Mesothelial cell of epicardium (in vitro differentiated cells): ENCODE measurements at regions not wholly inside any gene's neighbourhood (a gene's known extent, or its start where the extent isn't known, plus 50 kb on each side); places are given as distances from the start of the nearest gene placed in this dataset.

Experiments
- DNase-seq, 2 experiments: peaks; one replicate each; pipeline ENCODE4 v3.0.0; 2021; ENCODE audit warnings: low spot score in 2 of 2; ENCODE audit not compliant: unreplicated experiment in 2 of 2
- H3K27ac Mint-ChIP-seq: 2 replicates; pipeline ENCODE4 v1.8.0; 2021; ENCODE audit warnings: mixed read lengths
- H3K27me3 Mint-ChIP-seq: 2 replicates; pipeline ENCODE4 v1.8.0; 2021; ENCODE audit warnings: low read depth, mixed read lengths
- H3K36me3 Mint-ChIP-seq: 2 replicates; pipeline ENCODE4 v1.8.0; 2021; ENCODE audit warnings: mixed read lengths
- H3K4me1 Mint-ChIP-seq: 2 replicates; pipeline ENCODE4 v1.8.0; 2021; ENCODE audit warnings: mixed read lengths
- H3K4me3 Mint-ChIP-seq: 2 replicates; pipeline ENCODE4 v1.8.0; 2021; ENCODE audit warnings: mild to moderate bottlenecking, moderate library complexity, mixed read lengths
- H3K9me3 Mint-ChIP-seq: 2 replicates; pipeline ENCODE4 v1.8.0; 2021; ENCODE audit warnings: mixed read lengths
- CTCF ChIP-seq: fragments of 200-600 bp; sonication (generic); IDR thresholded peaks from one replicate; pipeline ENCODE4 v1.5.0; 2021; ENCODE audit warnings: antibody characterized with exemption; ENCODE audit not compliant: unreplicated experiment

GRCh38 chr2:22817197-22817596, 567.8 kb upstream of the KLHL29 start:
- Mint-ChIP-seq H3K27me3 (peaks cover 20% of the 10 kb centered on the region), H3K36me3 (no peaks in the 10 kb centered on the region), H3K4me3 (no peak overlapping the region), H3K27ac (no peak overlapping the region), H3K9me3 (no peaks in the 10 kb centered on the region), H3K4me1 (no peaks in the 10 kb centered on the region)
- TF ChIP-seq CTCF = no peak
- no peak for DNase-seq

- H3K27me3 Mint-ChIP-seq = peaks cover 21% of the 10 kb centered on the region
- H3K9me3 Mint-ChIP-seq = no peaks in the 10 kb centered on the region
- TF ChIP-seq CTCF = no peak
- H3K4me3 Mint-ChIP-seq = no peak overlapping the region
- H3K27ac Mint-ChIP-seq = no peak overlapping the region
- H3K4me1 Mint-ChIP-seq = no peaks in the 10 kb centered on the region
- no peaks in the 10 kb centered on the region for H3K36me3 Mint-ChIP-seq
- no peak for DNase-seq
These were observed 563.5 kb upstream of the KLHL29 start for GRCh38 chr2:22821458-22821857.

- no peak overlapping the region for H3K4me3 Mint-ChIP-seq
- H3K27ac Mint-ChIP-seq = no peak overlapping the region
- peaks cover 16% of the 10 kb centered on the region for H3K27me3 Mint-ChIP-seq
- H3K9me3 Mint-ChIP-seq = no peaks in the 10 kb centered on the region
- no peak for TF ChIP-seq CTCF
- H3K4me1 Mint-ChIP-seq = no peaks in the 10 kb centered on the region
- no peak for DNase-seq
- H3K36me3 Mint-ChIP-seq = no peaks in the 10 kb centered on the region
These were observed 562.1 kb upstream of the KLHL29 start for GRCh38 chr2:22822835-22823234.

GRCh38 chr2:22824618-22825017, 560.4 kb upstream of the KLHL29 start:
- H3K36me3 Mint-ChIP-seq = no peaks in the 10 kb centered on the region
- H3K9me3 Mint-ChIP-seq = no peaks in the 10 kb centered on the region
- peaks cover 20% of the 10 kb centered on the region for H3K27me3 Mint-ChIP-seq
- no peak for DNase-seq
- no peaks in the 10 kb centered on the region for H3K4me1 Mint-ChIP-seq
- no peak overlapping the region for H3K4me3 Mint-ChIP-seq
- no peak for TF ChIP-seq CTCF
- H3K27ac Mint-ChIP-seq = no peak overlapping the region

- no peak for DNase-seq
- Mint-ChIP-seq H3K9me3 (no peaks in the 10 kb centered on the region), H3K36me3 (no peaks in the 10 kb centered on the region), H3K27ac (no peak overlapping the region), H3K4me1 (no peaks in the 10 kb centered on the region), H3K4me3 (no peak overlapping the region), H3K27me3 (peaks cover 13% of the 10 kb centered on the region)
- no peak for TF ChIP-seq CTCF
These were observed 558.3 kb upstream of the KLHL29 start for GRCh38 chr2:22826703-22827102.

GRCh38 chr2:22829791-22830190, 555.2 kb upstream of the KLHL29 start:
- TF ChIP-seq CTCF = no peak
- peaks cover 20% of the 10 kb centered on the region for H3K27me3 Mint-ChIP-seq
- no peaks in the 10 kb centered on the region for H3K9me3 Mint-ChIP-seq
- DNase-seq = no peak
- no peak overlapping the region for H3K27ac Mint-ChIP-seq
- no peaks in the 10 kb centered on the region for H3K4me1 Mint-ChIP-seq
- no peak overlapping the region for H3K4me3 Mint-ChIP-seq
- no peaks in the 10 kb centered on the region for H3K36me3 Mint-ChIP-seq
